ENCODE measurements at regions not wholly inside any gene's neighbourhood (a gene's known extent, or its start where the extent isn't known, plus 50 kb on each side); places are given as distances from the start of the nearest gene placed in this dataset.

DNA sequence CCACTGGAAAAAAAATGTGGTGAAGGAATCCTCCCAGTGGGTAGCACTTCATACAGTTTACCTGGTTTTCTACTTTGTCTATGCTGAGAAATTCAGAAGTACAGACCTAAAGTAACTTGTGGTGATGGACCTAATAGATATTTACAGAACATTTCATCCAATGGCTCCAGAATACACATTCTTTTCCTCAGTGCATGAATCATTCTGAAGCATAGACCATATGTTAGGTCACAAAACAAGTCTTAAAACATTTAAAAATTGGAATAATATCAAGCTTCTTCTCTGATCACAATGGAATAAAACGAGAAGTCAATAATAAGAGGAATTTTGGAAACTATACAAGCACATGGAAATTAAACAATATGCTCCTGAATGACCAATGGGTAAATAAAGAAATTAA lies 450.1 kb upstream of the INTU start:
- ATAC-seq (no peak), DNase-seq (no peak)
- no peak overlapping the region for H3K27ac ChIP-seq
- no peaks in the 10 kb centered on the region for H3K36me3 ChIP-seq
- no peaks in the 10 kb centered on the region for H3K9me3 ChIP-seq
- intact Hi-C loops (cut with DNase I; ENCODE audit: low total_unique reads): no loop called here
- no peaks in the 10 kb centered on the region for H3K27me3 ChIP-seq
- TF ChIP-seq, protein P1, sequence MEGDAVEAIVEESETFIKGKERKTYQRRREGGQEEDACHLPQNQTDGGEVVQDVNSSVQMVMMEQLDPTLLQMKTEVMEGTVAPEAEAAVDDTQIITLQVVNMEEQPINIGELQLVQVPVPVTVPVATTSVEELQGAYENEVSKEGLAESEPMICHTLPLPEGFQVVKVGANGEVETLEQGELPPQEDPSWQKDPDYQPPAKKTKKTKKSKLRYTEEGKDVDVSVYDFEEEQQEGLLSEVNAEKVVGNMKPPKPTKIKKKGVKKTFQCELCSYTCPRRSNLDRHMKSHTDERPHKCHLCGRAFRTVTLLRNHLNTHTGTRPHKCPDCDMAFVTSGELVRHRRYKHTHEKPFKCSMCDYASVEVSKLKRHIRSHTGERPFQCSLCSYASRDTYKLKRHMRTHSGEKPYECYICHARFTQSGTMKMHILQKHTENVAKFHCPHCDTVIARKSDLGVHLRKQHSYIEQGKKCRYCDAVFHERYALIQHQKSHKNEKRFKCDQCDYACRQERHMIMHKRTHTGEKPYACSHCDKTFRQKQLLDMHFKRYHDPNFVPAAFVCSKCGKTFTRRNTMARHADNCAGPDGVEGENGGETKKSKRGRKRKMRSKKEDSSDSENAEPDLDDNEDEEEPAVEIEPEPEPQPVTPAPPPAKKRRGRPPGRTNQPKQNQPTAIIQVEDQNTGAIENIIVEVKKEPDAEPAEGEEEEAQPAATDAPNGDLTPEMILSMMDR (IDR thresholded peaks at IDR 0.05 in 4 of 5, conservative IDR thresholded peaks at IDR 0.05 in 1 of 5): no peak
- no peak for TF ChIP-seq POLR2A (IDR thresholded peaks at IDR 0.05)
- no peaks in the 10 kb centered on the region for H3K4me1 ChIP-seq
- in situ Hi-C loops (cut with MboI; ENCODE audit: low sequenced_read_pairs in 4 of 4): no loop called here
- H3K4me3 ChIP-seq: no peak overlapping the region

DNA sequence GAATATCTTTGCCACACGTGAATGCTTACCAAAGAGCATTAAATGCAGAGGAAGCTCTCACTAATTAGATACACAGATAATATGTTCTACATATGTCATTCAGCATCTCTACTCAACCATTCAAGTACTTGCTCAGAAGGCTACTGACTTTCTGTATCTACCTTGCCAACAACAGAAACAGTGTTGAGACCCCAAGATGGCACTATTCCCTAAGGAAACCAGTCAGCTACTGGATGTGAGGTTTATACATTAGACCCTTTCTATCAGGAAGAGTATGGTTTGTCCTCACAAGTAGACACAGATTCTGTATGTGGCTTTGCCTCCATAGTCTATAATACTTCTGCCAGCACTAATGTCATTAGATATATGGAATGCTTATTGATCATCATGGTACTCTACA lies 443.9 kb upstream of the INTU start:
- no peaks in the 10 kb centered on the region for H3K4me1 ChIP-seq
- TF ChIP-seq, protein P1 (IDR thresholded peaks at IDR 0.05 in 4 of 5, conservative IDR thresholded peaks at IDR 0.05 in 1 of 5): no peak
- no peak for TF ChIP-seq POLR2A (IDR thresholded peaks at IDR 0.05)
- no peak for ATAC-seq
- H3K27ac ChIP-seq: no peak overlapping the region
- no peak for DNase-seq
- no peak overlapping the region for H3K4me3 ChIP-seq
- H3K27me3 ChIP-seq: no peaks in the 10 kb centered on the region
- H3K36me3 ChIP-seq: no peaks in the 10 kb centered on the region
- no peaks in the 10 kb centered on the region for H3K9me3 ChIP-seq
- intact Hi-C loops (cut with DNase I; ENCODE audit: low total_unique reads): no loop called here
- in situ Hi-C loops (cut with MboI; ENCODE audit: low sequenced_read_pairs in 4 of 4): no loop called here

DNA sequence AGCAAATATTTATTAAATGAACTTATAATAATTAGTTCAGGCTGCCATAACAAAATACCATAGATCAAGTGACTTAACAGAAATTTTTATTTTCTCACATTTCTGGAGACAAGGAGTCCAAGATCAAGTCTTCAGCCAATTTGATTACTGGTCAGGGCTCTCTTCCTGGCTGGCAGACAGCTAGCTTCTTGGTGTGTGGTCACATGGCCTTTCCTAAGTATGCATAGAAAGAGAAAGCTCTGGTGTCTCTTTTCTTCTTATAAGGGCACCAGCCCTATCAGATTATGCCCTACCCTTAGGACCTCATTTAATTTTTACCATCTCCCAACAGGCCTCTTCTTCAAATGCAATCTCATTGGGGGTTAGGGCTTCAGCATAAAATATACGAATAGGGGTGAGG lies 438.5 kb upstream of the INTU start:
- H3K9me3 ChIP-seq: no peaks in the 10 kb centered on the region
- H3K36me3 ChIP-seq: no peaks in the 10 kb centered on the region
- H3K27ac ChIP-seq: no peak overlapping the region
- ATAC-seq: no peak
- no peak overlapping the region for H3K4me3 ChIP-seq
- DNase-seq: no peak
- in situ Hi-C loops (cut with MboI; ENCODE audit: low sequenced_read_pairs in 4 of 4): no loop called here
- no peaks in the 10 kb centered on the region for H3K27me3 ChIP-seq
- intact Hi-C loops (cut with DNase I; ENCODE audit: low total_unique reads): no loop called here
- no peaks in the 10 kb centered on the region for H3K4me1 ChIP-seq
- TF ChIP-seq, protein P1 (IDR thresholded peaks at IDR 0.05 in 4 of 5, conservative IDR thresholded peaks at IDR 0.05 in 1 of 5): no peak

DNA sequence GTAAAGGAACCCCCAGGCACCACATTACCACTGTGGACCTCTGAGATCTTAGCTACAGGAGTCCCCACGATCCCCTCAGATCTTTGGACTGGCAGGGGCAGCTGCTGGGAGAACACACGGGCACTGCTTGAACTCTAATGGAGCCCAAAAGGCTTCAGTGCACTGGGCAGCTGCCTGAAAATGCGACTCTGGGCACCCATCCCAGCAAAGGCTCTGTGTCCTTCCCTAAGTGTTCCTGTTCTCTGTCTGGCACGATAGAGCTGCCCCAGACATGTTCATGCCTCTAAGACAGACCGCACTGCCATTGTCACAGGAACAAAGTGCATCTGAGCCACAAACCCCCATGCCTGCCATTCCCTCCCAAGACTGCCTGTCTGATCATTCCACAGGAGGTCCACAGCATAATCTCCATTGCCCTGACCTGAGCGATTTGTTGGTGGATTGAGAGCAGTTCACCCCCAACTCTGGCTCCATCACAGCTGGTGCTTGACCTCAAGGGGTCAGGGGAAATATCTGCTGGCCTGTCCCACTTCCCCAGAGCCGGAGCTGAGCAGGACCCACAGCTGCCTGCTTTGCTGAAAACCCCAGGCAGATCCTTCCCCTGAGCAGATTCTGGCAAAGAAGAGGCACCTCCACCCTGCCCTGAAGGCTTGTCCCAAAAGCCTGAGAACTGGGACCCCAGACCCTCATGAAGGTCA lies 436.0 kb upstream of the INTU start:
- Histone ChIP-seq H3K4me1 (no peaks in the 10 kb centered on the region), H3K36me3 (no peaks in the 10 kb centered on the region), H3K27ac (no peak overlapping the region), H3K27me3 (no peaks in the 10 kb centered on the region), H3K9me3 (no peaks in the 10 kb centered on the region), H3K4me3 (no peak overlapping the region)
- intact Hi-C loops (cut with DNase I; ENCODE audit: low total_unique reads) (no loop called here), in situ Hi-C loops (cut with MboI; ENCODE audit: low sequenced_read_pairs in 4 of 4) (no loop called here)
- ATAC-seq (no peak), DNase-seq (no peak)
- TF ChIP-seq, protein P1 (IDR thresholded peaks at IDR 0.05 in 4 of 5, conservative IDR thresholded peaks at IDR 0.05 in 1 of 5): no peak
- no peak for TF ChIP-seq POLR2A (IDR thresholded peaks at IDR 0.05)
